ENCODE measurements at regions not wholly inside any gene's neighbourhood (a gene's known extent, or its start where the extent isn't known, plus 50 kb on each side); places are given as distances from the start of the nearest gene placed in this dataset.

- no peak for TF ChIP-seq CTCF (IDR thresholded peaks at IDR 0.05; ENCODE audit: low read depth, low read length)
- no peak overlapping the region for H3K4me3 ChIP-seq (ENCODE audit: low read depth, low read length)
Observed at GRCh38 chr7:96416599-96416998, 94.7 kb upstream of the SLC25A13 start.

GRCh38 chr7:96416116-96416515 is 94.2 kb upstream of the SLC25A13 start:
- H3K4me3 ChIP-seq (ENCODE audit: low read depth, low read length), result no peak overlapping the region
- TF ChIP-seq CTCF (IDR thresholded peaks at IDR 0.05; ENCODE audit: low read depth, low read length), result no peak

- H3K4me3 ChIP-seq (ENCODE audit: low read depth, low read length), result no peak overlapping the region
- no peak for TF ChIP-seq CTCF (IDR thresholded peaks at IDR 0.05; ENCODE audit: low read depth, low read length)
Observed at GRCh38 chr7:96415293-96415940, 93.5 kb upstream of the SLC25A13 start.

GRCh38 chr7:96414931-96415292 is 93.0 kb upstream of the SLC25A13 start:
- peak; percentile 48 for TF ChIP-seq CTCF (IDR thresholded peaks at IDR 0.05; ENCODE audit: low read depth, low read length)
- H3K4me3 ChIP-seq (ENCODE audit: low read depth, low read length), result no peak overlapping the region

GRCh38 chr7:96410126-96410839 is 88.4 kb upstream of the SLC25A13 start:
- no peak for TF ChIP-seq CTCF (IDR thresholded peaks at IDR 0.05; ENCODE audit: low read depth, low read length)
- no peak overlapping the region for H3K4me3 ChIP-seq (ENCODE audit: low read depth, low read length)

- H3K4me3 ChIP-seq (ENCODE audit: low read depth, low read length), result no peak overlapping the region
- no peak for TF ChIP-seq CTCF (IDR thresholded peaks at IDR 0.05; ENCODE audit: low read depth, low read length)
Observed at GRCh38 chr7:96408881-96409280, 87.0 kb upstream of the SLC25A13 start.

GRCh38 chr7:96407427-96407826 is 85.5 kb upstream of the SLC25A13 start:
- no peak overlapping the region for H3K4me3 ChIP-seq (ENCODE audit: low read depth, low read length)
- no peak for TF ChIP-seq CTCF (IDR thresholded peaks at IDR 0.05; ENCODE audit: low read depth, low read length)

Data from WI38 (cell line).